ENCODE measurements at regions not wholly inside any gene's neighbourhood (a gene's known extent, or its start where the extent isn't known, plus 50 kb on each side); places are given as distances from the start of the nearest gene placed in this dataset.

DNA sequence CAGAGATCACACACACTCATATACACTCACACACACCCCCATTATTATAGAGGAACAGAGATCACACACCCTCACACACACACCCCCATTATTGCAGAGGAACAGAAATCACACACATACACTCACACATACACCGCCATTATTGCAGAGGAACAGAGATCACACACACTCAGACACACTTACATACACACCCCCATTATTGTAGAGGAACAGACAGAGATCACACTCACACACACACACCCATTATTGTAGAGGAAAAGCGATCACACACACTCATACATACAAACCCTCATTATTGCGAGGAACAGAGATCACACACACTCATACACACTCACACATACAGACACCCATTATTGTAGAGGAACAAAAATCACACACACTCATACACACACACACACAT lies 239.0 kb downstream of the BUB3 start:
- TF ChIP-seq, protein P1, sequence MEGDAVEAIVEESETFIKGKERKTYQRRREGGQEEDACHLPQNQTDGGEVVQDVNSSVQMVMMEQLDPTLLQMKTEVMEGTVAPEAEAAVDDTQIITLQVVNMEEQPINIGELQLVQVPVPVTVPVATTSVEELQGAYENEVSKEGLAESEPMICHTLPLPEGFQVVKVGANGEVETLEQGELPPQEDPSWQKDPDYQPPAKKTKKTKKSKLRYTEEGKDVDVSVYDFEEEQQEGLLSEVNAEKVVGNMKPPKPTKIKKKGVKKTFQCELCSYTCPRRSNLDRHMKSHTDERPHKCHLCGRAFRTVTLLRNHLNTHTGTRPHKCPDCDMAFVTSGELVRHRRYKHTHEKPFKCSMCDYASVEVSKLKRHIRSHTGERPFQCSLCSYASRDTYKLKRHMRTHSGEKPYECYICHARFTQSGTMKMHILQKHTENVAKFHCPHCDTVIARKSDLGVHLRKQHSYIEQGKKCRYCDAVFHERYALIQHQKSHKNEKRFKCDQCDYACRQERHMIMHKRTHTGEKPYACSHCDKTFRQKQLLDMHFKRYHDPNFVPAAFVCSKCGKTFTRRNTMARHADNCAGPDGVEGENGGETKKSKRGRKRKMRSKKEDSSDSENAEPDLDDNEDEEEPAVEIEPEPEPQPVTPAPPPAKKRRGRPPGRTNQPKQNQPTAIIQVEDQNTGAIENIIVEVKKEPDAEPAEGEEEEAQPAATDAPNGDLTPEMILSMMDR (IDR thresholded peaks at IDR 0.05), result no peak
- TF ChIP-seq POLR2A (IDR thresholded peaks at IDR 0.05; ENCODE audit: low read depth), result no peak
- TF ChIP-seq POLR2AphosphoS5 (IDR thresholded peaks at IDR 0.05), result no peak
- TF ChIP-seq EP300 (IDR thresholded peaks at IDR 0.05), result no peak
